ENCODE measurements at regions not wholly inside any gene's neighbourhood (a gene's known extent, or its start where the extent isn't known, plus 50 kb on each side); places are given as distances from the start of the nearest gene placed in this dataset.
"Not testable (repeated sequence)": the region's sequence is repeated elsewhere in the genome, so short reads cannot be mapped to it uniquely, and the experiment has no call there.

- 33% methylated on average over 3 of the region's 4 CpGs for WGBS (ENCODE audit: insufficient coverage)
- Histone ChIP-seq H3K9me3 (replicated peaks; ENCODE audit: control insufficient read depth, low read depth, low read length) (no peaks in the 10 kb centered on the region), H3K4me3 (ENCODE audit: low read length) (no peak overlapping the region), H3K36me3 (ENCODE audit: control insufficient read depth, insufficient read depth, low read length) (no peaks in the 10 kb centered on the region), H3K4me1 (ENCODE audit: control insufficient read depth, insufficient read depth, low read length) (peaks cover 15% of the 10 kb centered on the region), H3K27ac (ENCODE audit: low read length) (no peak overlapping the region), H3K27me3 (ENCODE audit: control insufficient read depth, insufficient read depth, low read length) (no peaks in the 10 kb centered on the region)
- no peak for DNase-seq
Observed at GRCh38 chr6:4640139-4640538, 136.1 kb upstream of the CDYL start.

DNA sequence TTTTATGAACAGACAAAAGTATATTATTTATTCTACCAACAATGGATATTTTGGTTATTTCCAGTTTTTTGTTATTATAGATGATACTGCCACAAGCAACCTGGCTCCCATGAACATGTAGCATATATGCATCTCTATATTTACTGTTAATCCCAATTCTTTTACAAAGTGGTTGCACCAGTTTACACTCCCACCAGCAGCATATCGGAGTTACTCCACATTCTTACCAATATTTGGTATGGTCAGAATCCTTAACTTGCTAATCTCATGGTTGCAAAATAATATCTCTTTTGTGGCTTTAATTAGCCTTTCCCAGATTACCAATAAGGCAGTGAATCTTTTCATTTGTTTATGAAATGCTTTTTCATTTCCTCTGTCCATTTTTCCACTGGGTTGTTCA, 137.6 kb upstream of the CDYL start:
- Histone ChIP-seq H3K4me3 (ENCODE audit: low read length) (no peak overlapping the region), H3K27me3 (ENCODE audit: control insufficient read depth, insufficient read depth, low read length) (no peaks in the 10 kb centered on the region), H3K27ac (ENCODE audit: low read length) (no peak overlapping the region), H3K9me3 (replicated peaks; ENCODE audit: control insufficient read depth, low read depth, low read length) (no peaks in the 10 kb centered on the region), H3K36me3 (ENCODE audit: control insufficient read depth, insufficient read depth, low read length) (no peaks in the 10 kb centered on the region), H3K4me1 (ENCODE audit: control insufficient read depth, insufficient read depth, low read length) (peaks cover 15% of the 10 kb centered on the region)
- DNase-seq, result no peak
- WGBS (ENCODE audit: insufficient coverage), result no CpG with 5 or more reads among the region's 1 CpG

DNA sequence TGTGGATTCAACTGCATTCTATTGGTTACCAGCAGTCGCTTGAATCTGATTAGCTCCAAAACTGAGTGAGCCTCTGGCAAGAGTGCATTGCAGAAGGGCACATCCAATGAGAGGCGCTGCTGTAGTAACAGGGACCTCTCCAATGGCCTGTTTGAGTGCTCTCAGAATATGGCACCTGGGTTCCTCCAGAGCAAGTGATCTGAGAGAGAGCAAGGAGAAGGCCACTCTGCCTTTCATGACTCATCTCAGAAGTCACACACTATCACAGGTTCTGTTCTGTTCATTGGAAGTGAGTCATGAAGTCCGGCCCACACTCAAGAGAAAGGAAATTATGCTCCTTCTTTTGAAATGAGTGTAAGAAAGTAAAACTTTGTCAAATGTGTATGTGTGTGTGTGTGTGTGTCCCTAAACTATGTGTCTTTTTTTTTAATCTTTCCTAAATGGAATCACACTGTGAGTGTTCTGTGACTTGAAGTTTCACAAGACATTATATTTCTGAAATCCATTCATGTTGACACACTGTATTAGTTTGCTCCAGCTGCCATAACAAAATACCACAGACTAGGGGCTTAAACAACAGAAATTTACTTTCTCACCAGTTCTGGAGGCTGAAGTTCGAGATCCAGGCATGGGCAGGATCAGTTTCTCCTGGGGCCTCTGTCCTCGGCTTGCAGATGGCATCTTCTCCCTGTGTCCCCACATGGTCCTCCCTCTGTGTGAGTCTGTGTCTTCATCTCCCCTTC, 138.3 kb upstream of the CDYL start:
- DNase-seq, result no peak

DNA sequence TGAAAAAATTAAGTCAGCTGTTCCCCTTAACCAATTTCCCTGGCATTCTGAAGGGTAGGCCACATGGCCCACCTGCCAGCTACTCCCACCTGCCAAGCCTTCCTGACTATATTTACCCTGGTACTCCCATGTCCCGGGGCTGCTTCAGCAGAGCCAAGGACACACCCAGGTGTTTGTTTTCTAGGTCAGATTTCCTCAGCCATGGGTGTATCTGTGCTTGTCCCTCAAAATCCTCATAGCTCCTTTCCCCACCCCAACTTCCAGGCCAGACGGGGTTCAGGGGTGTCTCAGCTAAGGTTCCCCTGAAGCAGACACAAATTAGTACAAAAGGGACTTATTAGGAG, 139.4 kb upstream of the CDYL start:
- Histone ChIP-seq H3K27me3 (ENCODE audit: control insufficient read depth, insufficient read depth, low read length) (no peaks in the 10 kb centered on the region), H3K9me3 (replicated peaks; ENCODE audit: control insufficient read depth, low read depth, low read length) (no peaks in the 10 kb centered on the region), H3K36me3 (ENCODE audit: control insufficient read depth, insufficient read depth, low read length) (no peaks in the 10 kb centered on the region), H3K4me1 (ENCODE audit: control insufficient read depth, insufficient read depth, low read length) (peaks cover 15% of the 10 kb centered on the region), H3K4me3 (ENCODE audit: low read length) (no peak overlapping the region), H3K27ac (ENCODE audit: low read length) (peak overlapping the region; percentile 57)
- WGBS (ENCODE audit: insufficient coverage), result no CpG with 5 or more reads among the region's 2 CpGs
- DNase-seq, result no peak

More for the DNA sequence above, 138.3 kb upstream of the CDYL start:
- peaks cover 15% of the 10 kb centered on the region for H3K4me1 ChIP-seq (ENCODE audit: control insufficient read depth, insufficient read depth, low read length)
- no peak overlapping the region for H3K27ac ChIP-seq (ENCODE audit: low read length)
- H3K9me3 ChIP-seq (replicated peaks; ENCODE audit: control insufficient read depth, low read depth, low read length), result no peaks in the 10 kb centered on the region
- H3K27me3 ChIP-seq (ENCODE audit: control insufficient read depth, insufficient read depth, low read length), result no peaks in the 10 kb centered on the region
- WGBS (ENCODE audit: insufficient coverage), result 100% methylated on average over 3 of the region's 5 CpGs
- H3K36me3 ChIP-seq (ENCODE audit: control insufficient read depth, insufficient read depth, low read length), result no peaks in the 10 kb centered on the region
- no peak overlapping the region for H3K4me3 ChIP-seq (ENCODE audit: low read length)

GRCh38 chr6:4636191-4636880, 139.9 kb upstream of the CDYL start:
- peaks cover 15% of the 10 kb centered on the region for H3K4me1 ChIP-seq (ENCODE audit: control insufficient read depth, insufficient read depth, low read length)
- no peak overlapping the region for H3K4me3 ChIP-seq (ENCODE audit: low read length)
- peak overlapping the region; percentile 57 for H3K27ac ChIP-seq (ENCODE audit: low read length)
- no peaks in the 10 kb centered on the region for H3K36me3 ChIP-seq (ENCODE audit: control insufficient read depth, insufficient read depth, low read length)
- no peaks in the 10 kb centered on the region for H3K9me3 ChIP-seq (replicated peaks; ENCODE audit: control insufficient read depth, low read depth, low read length)
- H3K27me3 ChIP-seq (ENCODE audit: control insufficient read depth, insufficient read depth, low read length), result no peaks in the 10 kb centered on the region
- WGBS (ENCODE audit: insufficient coverage), result 60% methylated on average over 10 of the region's 14 CpGs
- DNase-seq, result peak; percentile 52

GRCh38 chr6:4635666-4636065, 140.5 kb upstream of the CDYL start:
- H3K9me3 ChIP-seq (replicated peaks; ENCODE audit: control insufficient read depth, low read depth, low read length), result peaks cover 4% of the 10 kb centered on the region
- no peaks in the 10 kb centered on the region for H3K27me3 ChIP-seq (ENCODE audit: control insufficient read depth, insufficient read depth, low read length)

DNA sequence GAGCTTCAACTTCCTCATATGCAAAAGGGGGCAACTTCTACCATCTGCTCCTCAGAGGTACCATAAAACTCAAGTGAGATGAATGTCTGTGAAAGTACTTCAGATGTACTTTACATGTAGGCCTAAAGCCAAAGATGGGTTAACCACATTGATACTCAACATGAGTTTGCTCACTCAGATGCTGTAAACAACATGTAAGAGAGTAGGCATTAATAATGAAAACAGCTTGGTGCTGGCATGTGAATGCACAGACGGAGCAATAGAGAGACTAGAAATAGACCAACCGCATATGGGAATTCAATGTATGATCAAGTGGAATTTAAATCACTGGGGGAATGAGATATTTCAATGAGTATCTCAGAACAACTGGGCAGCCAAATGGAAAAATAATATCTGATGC, 143.8 kb upstream of the CDYL start:
- 43% methylated on average over 1 of the region's 2 CpGs for WGBS (ENCODE audit: insufficient coverage)
- no peaks in the 10 kb centered on the region for H3K27me3 ChIP-seq (ENCODE audit: control insufficient read depth, insufficient read depth, low read length)
- H3K4me1 ChIP-seq (ENCODE audit: control insufficient read depth, insufficient read depth, low read length), result peaks cover 15% of the 10 kb centered on the region
- H3K4me3 ChIP-seq (ENCODE audit: low read length), result no peak overlapping the region
- H3K27ac ChIP-seq (ENCODE audit: low read length), result no peak overlapping the region
- peak; percentile 56 for DNase-seq
- H3K9me3 ChIP-seq (replicated peaks; ENCODE audit: control insufficient read depth, low read depth, low read length), result peaks cover 18% of the 10 kb centered on the region
- no peaks in the 10 kb centered on the region for H3K36me3 ChIP-seq (ENCODE audit: control insufficient read depth, insufficient read depth, low read length)

More at GRCh38 chr6:4635666-4636065, 140.5 kb upstream of the CDYL start:
- H3K4me3 ChIP-seq (ENCODE audit: low read length), result no peak overlapping the region
- DNase-seq, result no peak
- H3K27ac ChIP-seq (ENCODE audit: low read length), result no peak overlapping the region
- H3K36me3 ChIP-seq (ENCODE audit: control insufficient read depth, insufficient read depth, low read length), result no peaks in the 10 kb centered on the region
- 54% methylated on average over 2 of the region's 5 CpGs for WGBS (ENCODE audit: insufficient coverage)
- peaks cover 15% of the 10 kb centered on the region for H3K4me1 ChIP-seq (ENCODE audit: control insufficient read depth, insufficient read depth, low read length)

GRCh38 chr6:4629789-4630188, 146.4 kb upstream of the CDYL start:
- not testable (repeated sequence) for H3K4me1 ChIP-seq (ENCODE audit: control insufficient read depth, insufficient read depth, low read length); DNase-seq; H3K27ac ChIP-seq (ENCODE audit: low read length); H3K4me3 ChIP-seq (ENCODE audit: low read length); H3K36me3 ChIP-seq (ENCODE audit: control insufficient read depth, insufficient read depth, low read length); H3K27me3 ChIP-seq (ENCODE audit: control insufficient read depth, insufficient read depth, low read length)
- WGBS (ENCODE audit: insufficient coverage), result no CpG with 5 or more reads among the region's 1 CpG
- peaks cover 18% of the 10 kb centered on the region for H3K9me3 ChIP-seq (replicated peaks; ENCODE audit: control insufficient read depth, low read depth, low read length)

- DNase-seq, result no peak
- Histone ChIP-seq H3K27me3 (ENCODE audit: control insufficient read depth, insufficient read depth, low read length) (no peaks in the 10 kb centered on the region), H3K4me1 (ENCODE audit: control insufficient read depth, insufficient read depth, low read length) (no peaks in the 10 kb centered on the region), H3K4me3 (ENCODE audit: low read length) (no peak overlapping the region), H3K9me3 (replicated peaks; ENCODE audit: control insufficient read depth, low read depth, low read length) (peaks cover 14% of the 10 kb centered on the region), H3K36me3 (ENCODE audit: control insufficient read depth, insufficient read depth, low read length) (no peaks in the 10 kb centered on the region), H3K27ac (ENCODE audit: low read length) (no peak overlapping the region)
- WGBS (ENCODE audit: insufficient coverage), result 84% methylated on average over 4 of the region's 6 CpGs
Observed at GRCh38 chr6:4625557-4625956, 150.6 kb upstream of the CDYL start.

DNA sequence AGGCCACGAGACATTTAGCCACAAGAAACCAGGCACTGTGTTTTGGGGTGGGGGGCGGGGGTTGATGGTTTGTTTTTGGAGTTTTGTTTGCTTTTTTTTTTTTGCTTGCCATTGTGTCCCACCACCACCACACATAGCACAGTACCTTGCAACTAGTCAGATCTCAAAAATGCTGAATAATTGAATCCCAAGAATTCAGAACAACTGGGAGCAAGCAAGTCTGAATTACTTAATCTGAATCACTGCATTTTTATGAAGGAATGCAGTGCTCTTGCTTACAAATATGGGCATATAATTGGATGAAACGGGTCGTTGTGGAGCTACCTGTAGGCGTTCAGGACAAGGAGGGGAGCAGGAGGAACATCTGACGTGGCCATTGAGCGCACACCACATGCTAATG, 151.5 kb upstream of the CDYL start:
- WGBS (ENCODE audit: insufficient coverage), result 83% methylated on average over 2 of the region's 7 CpGs
- Histone ChIP-seq H3K27ac (ENCODE audit: low read length) (no peak overlapping the region), H3K9me3 (replicated peaks; ENCODE audit: control insufficient read depth, low read depth, low read length) (peaks cover 7% of the 10 kb centered on the region), H3K4me3 (ENCODE audit: low read length) (no peak overlapping the region), H3K36me3 (ENCODE audit: control insufficient read depth, insufficient read depth, low read length) (no peaks in the 10 kb centered on the region), H3K4me1 (ENCODE audit: control insufficient read depth, insufficient read depth, low read length) (no peaks in the 10 kb centered on the region), H3K27me3 (ENCODE audit: control insufficient read depth, insufficient read depth, low read length) (no peaks in the 10 kb centered on the region)
- no peak for DNase-seq
